Stimulated activated CD4-positive, alpha-beta T cell treated with anti-CD3 and anti-CD28 coated beads, Interleukin-1b, Interleukin-23, amount 100 ng/mL, for 48 hours (primary cell): ENCODE measurements at regions not wholly inside any gene's neighbourhood (a gene's known extent, or its start where the extent isn't known, plus 50 kb on each side); places are given as distances from the start of the nearest gene placed in this dataset.
"Not testable (repeated sequence)": the region's sequence is repeated elsewhere in the genome, so short reads cannot be mapped to it uniquely, and the experiment has no call there.

Experiments
- DNase-seq: peaks from one replicate; pipeline ENCODE4 v3.0.0-alpha.2; 2020

DNA sequence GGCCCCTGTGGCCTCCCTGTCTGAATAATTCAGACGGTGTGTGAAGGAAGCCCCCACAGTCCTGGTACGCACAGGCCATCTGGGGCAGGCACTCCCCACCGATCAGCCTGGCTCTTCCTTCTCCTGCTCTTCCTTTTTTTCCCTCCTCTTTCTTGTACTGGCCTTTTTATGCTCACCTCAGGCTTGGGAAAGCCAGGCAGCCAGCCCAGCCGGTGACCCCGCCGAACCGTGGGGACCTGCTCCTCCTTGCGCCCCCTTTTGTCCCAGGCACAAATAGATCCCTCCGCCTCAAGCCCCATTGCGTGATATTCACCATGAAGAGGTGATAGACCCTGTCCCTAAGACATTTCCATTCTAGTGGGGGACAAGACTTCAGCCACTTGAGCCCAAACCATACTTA is 80.2 kb upstream of the BRD7 start:
- no peak for DNase-seq

DNA sequence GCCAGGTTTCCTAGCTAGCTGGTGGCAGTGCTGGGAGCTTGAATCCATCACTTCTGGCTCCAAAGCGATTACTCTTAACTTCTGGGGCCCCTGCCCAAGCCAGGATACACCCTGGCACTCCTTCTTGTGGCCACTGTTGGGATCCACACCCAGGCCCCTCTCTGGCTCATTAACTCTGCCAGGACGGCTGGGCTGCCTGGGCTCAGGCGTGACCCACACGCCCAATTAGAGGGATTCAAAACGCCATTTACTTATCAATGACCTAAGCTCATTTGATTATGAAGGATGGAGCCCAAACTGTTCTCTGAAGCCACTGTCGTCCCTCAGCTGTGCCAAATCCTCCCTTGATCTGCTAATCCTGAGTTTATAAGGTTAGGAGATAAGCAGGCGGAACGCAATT is 79.7 kb upstream of the BRD7 start:
- DNase-seq = no peak

DNA sequence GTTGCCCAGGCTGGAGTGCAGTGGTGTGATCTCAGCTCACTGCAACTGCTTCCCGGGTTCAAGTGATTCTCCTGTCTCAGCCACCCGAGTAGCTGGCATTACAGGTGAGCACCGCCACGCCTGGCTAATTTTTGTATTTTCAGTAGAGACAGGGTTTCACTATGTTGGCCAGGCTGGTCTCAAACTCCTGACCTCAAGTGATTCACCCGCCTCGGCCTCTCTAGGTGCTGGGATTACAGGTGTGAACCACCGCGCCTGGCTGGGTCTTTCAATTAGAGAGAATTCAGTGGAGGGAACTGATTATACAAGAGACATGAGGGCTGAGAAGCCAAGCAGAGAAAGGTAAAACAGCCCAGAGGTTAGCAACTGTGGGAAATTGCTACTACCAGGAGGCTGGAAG is 78.6 kb upstream of the BRD7 start:
- DNase-seq = not testable (repeated sequence)

DNA sequence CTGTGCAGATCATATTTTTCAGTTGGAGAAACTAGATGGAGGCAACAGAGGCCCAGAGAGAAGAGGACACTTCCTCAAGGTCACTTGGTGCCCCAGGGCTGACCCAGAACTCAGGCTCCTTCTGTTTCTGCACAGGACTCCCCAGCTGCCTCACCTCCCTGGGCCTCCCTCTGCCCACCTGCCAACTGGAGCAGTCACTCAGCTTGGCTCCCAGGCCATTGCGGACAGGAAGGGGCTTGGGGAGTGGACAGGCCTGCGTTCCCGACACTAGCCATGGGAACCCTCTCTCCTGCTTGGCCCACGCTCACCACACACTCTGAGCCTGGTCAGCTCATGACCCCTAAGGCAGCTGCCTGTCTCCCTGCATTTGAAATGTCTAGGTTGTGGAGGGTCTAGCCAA is 78.1 kb upstream of the BRD7 start:
- DNase-seq = no peak

DNA sequence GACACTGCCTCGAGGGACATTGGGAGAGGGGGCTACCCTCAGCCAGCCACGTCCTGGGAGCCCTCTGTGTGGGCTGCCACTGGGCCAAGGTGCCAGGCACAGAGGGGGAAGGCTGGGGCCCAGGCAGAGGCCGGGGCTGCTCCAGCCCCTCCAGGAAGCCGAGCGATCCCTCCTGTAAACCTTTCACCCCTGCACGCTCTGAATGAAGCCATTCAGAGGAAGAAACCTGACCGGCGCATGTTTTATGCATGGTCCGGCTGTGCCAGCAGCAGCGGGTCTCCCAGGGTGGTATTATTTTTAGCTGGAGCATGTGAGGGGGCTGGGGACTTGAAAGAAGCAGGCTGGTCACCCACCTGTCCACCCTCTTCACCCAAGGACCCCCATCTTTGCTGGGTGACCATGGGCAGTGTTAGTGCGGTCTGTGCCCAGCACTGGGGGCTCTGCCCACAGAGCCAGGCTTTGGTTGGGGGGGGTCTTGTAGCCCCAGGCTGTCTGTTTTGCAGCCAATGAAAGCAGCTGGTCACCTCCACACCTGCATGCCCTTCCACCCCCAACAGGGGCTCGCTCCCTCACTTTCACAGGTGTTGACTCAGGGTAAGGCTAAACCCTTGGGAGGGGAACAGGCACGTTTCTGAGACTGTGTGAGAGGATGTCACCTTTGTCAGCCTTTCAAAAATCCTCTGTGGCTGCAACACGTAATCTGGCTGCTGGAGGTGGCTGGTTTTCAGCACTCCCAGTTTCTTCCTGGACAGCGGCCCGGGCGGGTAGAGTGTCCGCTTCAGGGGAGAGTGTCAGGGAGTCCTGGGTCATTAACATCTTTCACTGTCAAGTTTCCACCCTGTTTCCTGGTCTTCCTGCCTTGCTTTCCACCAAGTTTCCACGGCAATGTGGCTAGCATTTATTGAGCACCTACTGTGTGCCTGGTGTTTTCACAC is 77.1 kb upstream of the BRD7 start:
- DNase-seq = no peak

DNA sequence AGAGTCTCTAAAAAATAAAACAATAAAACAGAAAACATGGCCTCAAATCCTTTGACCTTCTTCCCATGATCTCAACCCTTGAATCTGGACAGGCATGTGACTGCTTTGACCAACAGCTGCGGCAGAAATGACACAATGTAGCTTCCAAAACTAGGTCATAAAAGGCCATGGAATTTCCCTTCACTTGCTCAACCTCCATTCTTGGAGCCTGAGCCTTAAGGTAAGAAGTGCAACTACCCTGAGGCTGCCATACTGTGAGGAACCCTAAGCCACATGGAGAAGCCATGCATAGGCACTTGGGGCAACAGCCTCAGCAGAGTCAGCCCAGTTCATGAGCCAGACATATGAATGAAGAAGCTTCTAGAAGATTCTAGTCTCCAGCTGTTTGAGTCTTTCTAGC is 75.7 kb upstream of the BRD7 start:
- DNase-seq = no peak

DNA sequence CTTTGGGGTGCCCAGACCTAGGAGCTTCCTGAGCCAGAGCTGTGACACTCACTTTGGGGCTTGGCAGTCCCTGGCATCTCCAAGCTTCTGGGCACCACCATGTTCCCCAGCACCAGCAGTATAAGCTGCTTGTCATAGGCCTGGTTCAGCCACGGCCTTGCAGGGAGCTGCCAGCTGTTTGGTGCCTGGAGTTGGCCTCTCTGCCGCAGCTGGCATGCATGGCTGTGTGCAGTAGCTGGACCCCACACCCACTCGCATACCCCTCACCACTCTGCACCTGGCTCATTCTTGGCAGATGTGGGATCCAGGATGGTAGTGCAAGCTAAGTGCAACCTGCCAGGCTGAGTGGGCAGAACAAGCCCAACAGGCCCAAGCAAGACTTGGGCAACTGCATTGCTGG is 73.4 kb upstream of the BRD7 start:
- DNase-seq = no peak

DNA sequence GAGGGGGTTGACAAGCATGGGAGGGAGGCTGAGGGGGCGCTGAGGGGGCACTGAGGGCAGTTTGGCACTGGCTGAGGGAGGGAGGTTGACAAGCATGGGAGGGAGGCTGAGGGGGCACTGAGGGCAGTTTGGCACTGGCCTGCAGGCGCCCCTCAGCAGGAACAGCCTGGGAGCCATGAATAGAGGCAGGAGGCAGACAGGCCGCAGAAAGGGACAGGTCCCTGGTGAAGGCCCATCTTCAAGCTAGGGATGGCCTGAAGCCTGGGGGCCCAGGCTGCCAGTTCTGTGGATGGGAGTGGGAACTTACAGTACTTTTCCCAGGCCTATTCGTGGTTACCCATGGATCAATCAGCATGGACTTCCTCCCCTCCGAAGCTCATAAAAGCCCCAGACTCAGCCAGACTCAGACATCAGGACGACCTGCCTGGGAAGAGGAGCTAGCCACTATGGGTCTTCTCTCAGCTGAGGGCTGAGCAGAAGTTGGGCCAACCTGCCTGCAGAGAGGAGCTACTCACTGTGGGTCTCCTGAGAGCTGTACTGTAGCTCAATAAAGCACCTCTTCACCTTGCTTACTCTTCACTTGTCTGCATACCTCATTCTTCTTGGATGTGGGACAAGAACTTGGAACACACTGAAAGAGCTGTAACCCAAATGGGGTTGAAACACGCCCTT is 72.8 kb upstream of the BRD7 start:
- no peak for DNase-seq

DNA sequence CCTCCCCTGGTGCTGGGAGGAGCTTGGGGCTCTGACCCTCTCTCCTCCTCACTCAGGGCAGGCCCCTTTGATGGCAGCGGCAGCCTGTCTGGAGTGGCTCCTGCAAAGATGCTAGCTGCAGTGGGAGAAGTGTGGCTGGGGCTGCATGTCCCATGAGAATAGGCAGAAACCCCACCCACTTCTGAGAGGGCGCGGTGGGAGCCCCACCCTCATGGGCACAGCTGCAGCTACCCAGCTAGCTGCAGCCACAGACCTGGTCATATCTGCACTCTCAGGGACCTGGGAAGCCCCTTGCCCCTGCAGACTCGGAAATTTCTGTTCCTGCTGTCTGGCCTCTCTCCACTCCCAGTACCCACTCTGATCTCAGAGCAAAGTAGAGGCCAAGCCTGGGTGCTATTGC is 72.2 kb upstream of the BRD7 start:
- DNase-seq = no peak

DNA sequence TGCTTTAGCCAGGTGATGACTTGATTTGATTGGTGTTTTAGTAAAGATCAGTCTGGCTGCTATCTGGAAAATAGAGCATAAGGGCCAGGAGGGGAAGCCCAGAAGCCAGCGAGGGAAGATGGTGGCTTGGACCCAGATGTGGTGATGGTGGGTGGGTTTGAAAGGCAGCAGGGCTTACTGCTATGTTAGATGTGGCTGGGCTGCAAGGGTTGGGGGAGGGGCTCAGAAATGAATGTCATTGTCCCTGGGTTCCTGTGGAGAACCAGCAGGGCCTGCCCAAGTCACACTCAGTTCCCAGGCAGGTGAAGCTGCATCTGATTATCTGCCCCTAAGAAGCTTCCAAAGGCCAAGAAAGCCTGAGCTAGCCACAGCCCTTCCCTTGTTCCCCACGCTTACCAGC is 71.7 kb upstream of the BRD7 start:
- no peak for DNase-seq

DNA sequence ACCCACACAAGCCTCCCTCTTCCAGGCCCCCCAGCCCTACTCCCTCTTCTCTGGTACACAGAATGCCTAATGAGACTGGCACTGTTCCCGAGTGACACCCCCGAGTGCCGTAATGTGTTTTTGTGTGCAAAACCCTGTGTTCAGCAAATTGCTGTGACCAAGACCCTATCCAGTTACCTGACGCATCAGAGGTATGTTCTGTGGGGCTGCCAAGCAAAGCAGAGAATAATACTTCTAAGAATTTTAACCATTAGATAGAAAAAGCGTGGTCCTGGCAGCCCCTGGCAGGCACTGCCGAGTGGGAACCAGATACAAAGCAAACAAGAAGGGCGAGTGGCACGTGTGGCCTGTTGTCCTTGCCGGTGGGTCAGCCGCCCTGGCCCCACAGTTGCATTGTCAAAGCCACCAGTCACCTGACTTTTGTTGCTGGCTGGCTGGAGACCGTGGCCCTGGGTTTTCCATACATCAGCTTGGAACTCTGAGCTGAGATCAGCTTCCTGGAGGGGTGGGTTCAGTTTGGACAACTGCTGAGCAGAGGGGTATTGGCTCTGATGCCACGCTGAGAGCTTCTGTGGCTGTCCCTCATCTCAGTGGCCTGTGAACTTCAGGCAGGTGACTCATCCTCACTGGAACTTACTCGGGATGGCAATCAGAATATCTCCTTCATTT is 69.1 kb upstream of the BRD7 start:
- no peak for DNase-seq

DNA sequence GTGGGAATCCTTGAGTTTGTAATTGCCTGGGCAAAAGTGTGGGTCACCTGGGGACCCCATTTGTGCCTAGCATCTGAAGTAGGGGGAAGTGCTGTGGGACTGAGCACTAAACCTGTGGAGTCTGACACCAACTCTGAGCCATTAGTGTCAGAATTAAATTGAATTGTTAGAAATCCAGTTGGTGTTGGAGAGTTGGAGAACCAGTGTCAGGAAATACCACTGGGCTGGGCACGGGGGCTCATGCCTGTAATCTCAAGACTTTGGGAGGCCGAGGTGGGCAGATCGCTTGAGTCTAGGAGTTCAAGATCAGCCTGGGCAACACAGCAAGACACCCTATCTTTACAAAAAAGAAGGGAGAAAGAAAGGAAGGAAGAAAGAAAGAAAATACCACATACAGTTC is 67.5 kb upstream of the BRD7 start:
- DNase-seq = no peak

DNA sequence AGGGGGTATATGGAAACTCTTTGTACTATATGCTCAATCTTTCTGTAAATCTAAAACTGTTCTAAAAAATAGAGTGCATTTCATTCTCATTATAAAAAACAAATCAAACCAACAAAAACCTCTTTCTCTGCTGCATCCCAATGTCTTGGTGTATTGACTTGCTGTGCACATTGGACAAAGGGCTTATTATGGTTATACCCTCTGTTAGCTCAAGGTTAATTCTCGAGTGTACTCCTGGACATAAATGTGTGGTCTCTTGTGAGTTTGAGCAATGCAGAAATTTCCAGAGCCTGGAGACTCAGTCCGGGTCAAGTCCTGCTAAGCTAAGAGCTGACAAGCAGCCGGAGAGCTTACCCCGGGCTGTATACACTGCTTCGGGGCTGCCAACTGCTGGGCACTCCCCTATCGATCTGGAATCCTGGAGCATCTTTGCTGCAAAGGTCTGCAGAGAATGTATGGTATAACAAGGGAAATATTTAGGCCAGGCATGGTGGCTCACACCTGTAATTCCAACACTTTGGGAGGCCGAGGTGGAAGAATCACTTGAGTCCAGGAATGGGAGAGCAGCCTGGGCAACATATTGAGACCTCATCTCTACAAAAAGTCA is 66.2 kb upstream of the BRD7 start:
- DNase-seq = no peak

DNA sequence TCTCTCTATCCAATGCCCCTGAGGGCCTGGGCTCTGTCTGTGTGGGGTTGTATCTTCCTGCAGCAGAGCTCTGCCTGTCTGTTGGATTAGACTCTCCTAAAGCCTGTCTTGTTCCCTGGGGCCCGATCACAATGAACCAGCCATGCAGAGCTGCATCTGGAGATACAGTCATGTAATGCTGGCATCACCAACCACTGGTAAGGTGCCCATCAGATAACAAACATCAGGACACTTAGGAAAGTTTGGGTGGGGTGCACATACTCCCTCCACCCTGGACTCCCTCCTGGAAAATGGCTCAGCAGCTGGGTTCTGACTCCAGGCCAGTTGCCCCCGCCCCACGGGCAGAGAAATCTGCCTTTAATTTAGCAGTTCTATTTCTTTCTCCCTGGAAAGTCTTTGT is 61.3 kb upstream of the BRD7 start:
- DNase-seq = no peak

DNA sequence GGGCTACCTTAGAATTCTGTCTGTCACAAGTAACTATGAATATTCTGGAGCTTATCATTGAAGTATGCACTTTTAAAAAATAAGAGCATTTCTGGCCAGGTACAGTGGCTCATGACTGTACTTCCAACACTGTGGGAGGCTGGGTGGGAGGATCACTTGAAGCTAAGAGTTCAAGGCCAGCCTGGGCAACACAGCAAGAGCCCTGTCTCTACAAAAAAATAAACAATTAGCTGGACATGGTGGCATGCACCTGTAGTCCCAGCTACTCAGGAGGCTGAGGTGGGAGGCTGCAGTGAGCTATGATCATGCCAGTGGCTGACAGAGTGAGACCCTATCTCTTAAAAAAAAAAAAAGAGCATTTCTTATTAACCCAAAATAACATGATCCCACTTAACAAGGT is 60.0 kb upstream of the BRD7 start:
- DNase-seq = no peak

DNA sequence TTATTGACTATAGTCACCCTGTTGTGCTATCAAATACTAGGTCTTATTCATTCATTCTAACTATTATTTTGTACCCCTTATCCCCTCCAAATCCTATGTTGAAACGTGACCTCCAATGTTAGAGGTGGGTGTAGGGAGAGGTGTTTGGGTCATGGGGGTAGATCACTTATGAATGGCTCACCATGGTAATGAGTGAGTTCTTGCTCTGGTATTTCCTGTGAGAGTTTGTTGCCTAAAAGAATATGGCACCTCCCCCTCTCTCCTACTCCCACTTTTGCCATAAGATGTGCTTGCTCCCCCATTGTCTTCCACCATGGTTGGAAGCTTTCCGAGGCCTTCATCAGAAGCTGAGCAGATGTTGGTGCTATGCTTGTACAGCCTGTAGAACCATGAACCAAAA is 59.3 kb upstream of the BRD7 start:
- DNase-seq = no peak

DNA sequence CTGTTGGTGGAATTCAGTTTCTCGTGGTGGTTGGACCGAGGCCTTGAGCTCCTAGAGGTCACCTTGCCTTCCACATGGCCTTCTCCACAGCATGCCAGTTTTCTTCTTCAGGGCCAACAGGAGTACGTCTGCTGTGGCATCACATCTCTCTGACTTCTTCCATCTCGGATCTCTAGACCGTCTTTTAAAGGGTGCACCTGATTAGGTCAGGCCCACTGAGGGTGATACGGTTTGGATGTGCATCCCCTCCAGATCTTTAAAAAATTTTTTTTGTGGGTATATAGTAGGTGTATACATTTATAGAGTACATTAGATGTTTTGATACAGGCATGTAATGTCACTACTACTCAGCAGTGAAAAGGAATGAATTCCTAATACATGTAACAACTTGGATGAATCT is 58.3 kb upstream of the BRD7 start:
- DNase-seq = no peak

DNA sequence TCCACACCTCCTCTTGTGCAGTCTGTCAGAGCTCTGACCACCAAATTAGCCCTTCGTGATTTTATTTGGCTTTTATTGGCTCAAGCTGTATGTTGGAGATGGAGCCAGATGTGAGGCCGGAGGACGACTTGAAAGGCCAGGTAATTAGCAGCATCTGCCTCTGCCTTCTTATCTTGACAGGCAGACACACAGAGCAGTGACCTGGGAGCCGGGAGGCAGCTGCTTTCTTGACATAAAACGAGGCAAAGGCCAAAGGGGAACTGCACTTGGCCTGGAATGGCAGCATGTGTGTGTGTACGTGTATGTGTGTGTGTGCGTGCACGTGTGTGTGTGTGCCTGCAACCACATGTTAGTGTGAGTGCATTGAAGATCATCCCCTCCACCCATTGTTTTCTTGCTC is 56.9 kb upstream of the BRD7 start:
- DNase-seq = no peak

DNA sequence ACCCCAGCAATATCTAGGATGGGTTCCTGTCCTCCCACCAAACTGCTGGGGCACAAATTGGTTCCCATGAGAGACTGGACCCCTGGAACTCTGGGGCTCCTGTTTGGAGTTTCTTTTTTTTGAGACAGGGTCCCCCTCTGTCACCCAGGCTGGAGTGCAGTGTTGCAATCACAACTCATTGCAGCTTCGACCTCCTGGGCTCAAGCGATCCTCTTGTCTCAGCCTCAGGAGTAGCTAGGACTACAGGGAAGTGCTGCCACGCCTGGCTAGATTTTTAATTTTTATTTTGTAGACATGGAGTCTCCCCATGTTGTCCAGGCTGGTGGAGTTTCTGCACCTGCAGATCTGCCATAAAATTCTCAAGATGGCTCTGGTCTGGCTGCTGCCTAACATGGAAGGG is 56.3 kb upstream of the BRD7 start:
- no peak for DNase-seq

DNA sequence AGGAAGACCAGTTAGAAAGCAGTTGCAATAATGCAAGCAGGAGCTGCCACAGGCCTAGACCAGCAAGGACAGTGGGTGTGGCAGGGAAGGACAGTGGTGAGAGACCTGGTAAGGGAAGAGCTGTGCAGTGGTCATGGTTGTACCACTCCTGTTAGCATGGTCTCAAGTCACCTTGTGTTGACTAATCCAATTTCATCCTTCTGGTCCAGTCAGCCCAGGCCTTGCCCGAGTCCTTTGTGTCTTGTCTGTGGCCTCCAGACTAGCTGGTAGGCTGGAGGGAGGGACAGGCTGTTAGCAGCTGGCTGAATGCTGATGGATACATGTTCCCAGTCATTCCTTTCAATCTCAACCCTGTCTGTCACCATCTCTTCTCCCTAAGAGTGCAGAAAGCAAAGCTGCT is 54.1 kb upstream of the BRD7 start:
- no peak for DNase-seq

DNA sequence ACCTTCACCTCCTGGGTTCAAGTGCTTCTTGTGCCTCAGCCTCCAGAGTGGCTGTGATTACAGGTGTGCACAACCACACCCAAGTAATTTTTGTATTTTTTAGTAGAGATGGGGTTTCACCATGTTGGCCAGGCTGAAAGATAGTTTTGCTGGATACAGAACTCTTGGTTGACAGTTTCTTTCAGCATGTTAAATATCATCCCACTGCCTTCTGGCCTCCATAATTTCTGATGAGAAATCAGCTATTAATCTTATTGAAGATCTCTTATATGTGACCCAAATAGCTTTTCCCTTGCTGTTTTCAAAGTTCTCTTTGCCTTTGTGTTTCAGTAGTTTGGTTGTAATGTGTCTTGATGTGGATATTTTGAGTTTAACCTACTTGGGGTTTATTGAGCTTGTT is 50.3 kb upstream of the BRD7 start:
- DNase-seq = no peak
